ENCODE measurements at regions not wholly inside any gene's neighbourhood (a gene's known extent, or its start where the extent isn't known, plus 50 kb on each side); places are given as distances from the start of the nearest gene placed in this dataset.

- FAIRE-seq = no peak
- Histone ChIP-seq H3K9me3 (ENCODE audit: control insufficient read depth in 2 of 3, insufficient read depth in 1 of 3, low read length in 3 of 3) (no peaks in the 10 kb centered on the region), H3K4me1 (ENCODE audit: control insufficient read depth in 2 of 3, insufficient read depth in 2 of 3, low read depth in 1 of 3, low read length in 3 of 3) (no peaks in the 10 kb centered on the region), H3K4me3 (ENCODE audit: low read length in 3 of 3) (no peak overlapping the region), H3K27me3 (ENCODE audit: control insufficient read depth, insufficient read depth, low read length) (no peaks in the 10 kb centered on the region), H3K9ac (ENCODE audit: low read length in 3 of 3) (no peak overlapping the region), H3K36me3 (ENCODE audit: control insufficient read depth in 2 of 3, insufficient read depth in 3 of 3, low read length in 3 of 3) (no peaks in the 10 kb centered on the region), H3K27ac (ENCODE audit: low read depth in 2 of 2, low read length in 2 of 2) (no peak overlapping the region)
- no peak for DNase-seq
- intact Hi-C loops (cut with DNase I) = no loop called here
- no peak for TF ChIP-seq CTCF (IDR thresholded peaks at IDR 0.05; ENCODE audit: borderline replicate concordance, extremely low read depth, insufficient read depth)
These were observed 227.0 kb downstream of the SPRY1 start for GRCh38 chr4:123623611-123624010.

- Histone ChIP-seq H3K36me3 (ENCODE audit: control insufficient read depth in 2 of 3, insufficient read depth in 3 of 3, low read length in 3 of 3) (no peaks in the 10 kb centered on the region), H3K9ac (ENCODE audit: low read length in 3 of 3) (no peak overlapping the region), H3K4me3 (ENCODE audit: low read length in 3 of 3) (no peak overlapping the region), H3K4me1 (ENCODE audit: control insufficient read depth in 2 of 3, insufficient read depth in 2 of 3, low read depth in 1 of 3, low read length in 3 of 3) (no peaks in the 10 kb centered on the region), H3K27me3 (ENCODE audit: control insufficient read depth, insufficient read depth, low read length) (no peaks in the 10 kb centered on the region), H3K9me3 (ENCODE audit: control insufficient read depth in 2 of 3, insufficient read depth in 1 of 3, low read length in 3 of 3) (no peaks in the 10 kb centered on the region), H3K27ac (ENCODE audit: low read depth in 2 of 2, low read length in 2 of 2) (no peak overlapping the region)
- intact Hi-C loops (cut with DNase I) = no loop called here
- no peak for TF ChIP-seq CTCF (IDR thresholded peaks at IDR 0.05; ENCODE audit: borderline replicate concordance, extremely low read depth, insufficient read depth)
- no peak for FAIRE-seq
- no peak for DNase-seq
These were observed 228.4 kb downstream of the SPRY1 start for GRCh38 chr4:123624959-123625358.

- DNase-seq (no peak), FAIRE-seq (no peak)
- intact Hi-C loops (cut with DNase I) = no loop called here
- Histone ChIP-seq H3K27me3 (ENCODE audit: control insufficient read depth, insufficient read depth, low read length) (no peaks in the 10 kb centered on the region), H3K27ac (ENCODE audit: low read depth in 2 of 2, low read length in 2 of 2) (no peak overlapping the region), H3K4me3 (ENCODE audit: low read length in 3 of 3) (no peak overlapping the region), H3K36me3 (ENCODE audit: control insufficient read depth in 2 of 3, insufficient read depth in 3 of 3, low read length in 3 of 3) (no peaks in the 10 kb centered on the region), H3K4me1 (ENCODE audit: control insufficient read depth in 2 of 3, insufficient read depth in 2 of 3, low read depth in 1 of 3, low read length in 3 of 3) (peaks cover 0 to 5% (median 0%) of the 10 kb centered on the region in 3 donors), H3K9me3 (ENCODE audit: control insufficient read depth in 2 of 3, insufficient read depth in 1 of 3, low read length in 3 of 3) (no peaks in the 10 kb centered on the region), H3K9ac (ENCODE audit: low read length in 3 of 3) (no peak overlapping the region)
- no peak for TF ChIP-seq CTCF (IDR thresholded peaks at IDR 0.05; ENCODE audit: borderline replicate concordance, extremely low read depth, insufficient read depth)
These were observed 231.7 kb downstream of the SPRY1 start for GRCh38 chr4:123628288-123628687.
